ENCODE measurements at regions not wholly inside any gene's neighbourhood (a gene's known extent, or its start where the extent isn't known, plus 50 kb on each side); places are given as distances from the start of the nearest gene placed in this dataset.

DNA sequence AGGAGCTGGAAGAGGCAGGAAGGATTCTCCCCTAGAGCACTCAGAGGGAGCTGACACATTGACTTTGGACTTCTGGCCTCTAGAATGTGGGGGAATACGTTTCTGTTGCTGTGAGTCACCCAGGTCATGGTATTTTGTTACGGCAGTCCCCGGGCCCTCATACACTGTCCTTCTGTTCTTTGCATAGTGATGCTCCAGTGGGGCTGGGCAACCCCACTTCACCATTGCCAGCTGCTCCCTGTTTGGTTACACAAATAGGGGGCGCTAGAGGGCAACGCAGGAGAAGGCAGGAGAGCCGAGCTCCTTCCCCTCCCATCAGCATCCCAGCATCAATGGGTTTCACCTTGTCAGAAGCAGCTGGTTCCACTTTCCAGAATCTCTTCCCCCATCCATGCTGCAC, 257.7 kb upstream of the FOXF1 start:
- TF ChIP-seq, protein P1, sequence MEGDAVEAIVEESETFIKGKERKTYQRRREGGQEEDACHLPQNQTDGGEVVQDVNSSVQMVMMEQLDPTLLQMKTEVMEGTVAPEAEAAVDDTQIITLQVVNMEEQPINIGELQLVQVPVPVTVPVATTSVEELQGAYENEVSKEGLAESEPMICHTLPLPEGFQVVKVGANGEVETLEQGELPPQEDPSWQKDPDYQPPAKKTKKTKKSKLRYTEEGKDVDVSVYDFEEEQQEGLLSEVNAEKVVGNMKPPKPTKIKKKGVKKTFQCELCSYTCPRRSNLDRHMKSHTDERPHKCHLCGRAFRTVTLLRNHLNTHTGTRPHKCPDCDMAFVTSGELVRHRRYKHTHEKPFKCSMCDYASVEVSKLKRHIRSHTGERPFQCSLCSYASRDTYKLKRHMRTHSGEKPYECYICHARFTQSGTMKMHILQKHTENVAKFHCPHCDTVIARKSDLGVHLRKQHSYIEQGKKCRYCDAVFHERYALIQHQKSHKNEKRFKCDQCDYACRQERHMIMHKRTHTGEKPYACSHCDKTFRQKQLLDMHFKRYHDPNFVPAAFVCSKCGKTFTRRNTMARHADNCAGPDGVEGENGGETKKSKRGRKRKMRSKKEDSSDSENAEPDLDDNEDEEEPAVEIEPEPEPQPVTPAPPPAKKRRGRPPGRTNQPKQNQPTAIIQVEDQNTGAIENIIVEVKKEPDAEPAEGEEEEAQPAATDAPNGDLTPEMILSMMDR (IDR thresholded peaks at IDR 0.05): no peak
- no peak for TF ChIP-seq POLR2A (IDR thresholded peaks at IDR 0.05)
- no peak for TF ChIP-seq EP300 (IDR thresholded peaks at IDR 0.05)

Measured in tibial nerve (tissue), 4 donors.